Panc1 (cell line): ENCODE measurements at regions not wholly inside any gene's neighbourhood (a gene's known extent, or its start where the extent isn't known, plus 50 kb on each side); places are given as distances from the start of the nearest gene placed in this dataset.

Source experiments
- CTCF ChIP-seq: fragments of 450-650 bp; IDR thresholded peaks from 2 replicates; pipeline ENCODE4 v1.5.1; 2017; ENCODE audit warnings: mild to moderate bottlenecking
- POLR2AphosphoS5 ChIP-seq: IDR thresholded peaks from 2 replicates; pipeline ENCODE4 v1.6.1; 2012; ENCODE audit warnings: mild to moderate bottlenecking, low read depth, low read length, moderate library complexity

- TF ChIP-seq POLR2AphosphoS5 (no peak), CTCF (no peak)
Measured at GRCh38 chr7:71009636-71010035, 122.3 kb upstream of the GALNT17 start.
